GM19463 (cell line): ENCODE measurements at regions not wholly inside any gene's neighbourhood (a gene's known extent, or its start where the extent isn't known, plus 50 kb on each side); places are given as distances from the start of the nearest gene placed in this dataset.
"Not testable (repeated sequence)": the region's sequence is repeated elsewhere in the genome, so short reads cannot be mapped to it uniquely, and the experiment has no call there.

ENCODE experiments used
- ATAC-seq: cut with Tn5 transposase; IDR thresholded peaks from one replicate; pipeline ENCODE4 v1.9.1; 2021; ENCODE audit warnings: mild to moderate bottlenecking, moderate library complexity; ENCODE audit not compliant: unreplicated experiment

DNA sequence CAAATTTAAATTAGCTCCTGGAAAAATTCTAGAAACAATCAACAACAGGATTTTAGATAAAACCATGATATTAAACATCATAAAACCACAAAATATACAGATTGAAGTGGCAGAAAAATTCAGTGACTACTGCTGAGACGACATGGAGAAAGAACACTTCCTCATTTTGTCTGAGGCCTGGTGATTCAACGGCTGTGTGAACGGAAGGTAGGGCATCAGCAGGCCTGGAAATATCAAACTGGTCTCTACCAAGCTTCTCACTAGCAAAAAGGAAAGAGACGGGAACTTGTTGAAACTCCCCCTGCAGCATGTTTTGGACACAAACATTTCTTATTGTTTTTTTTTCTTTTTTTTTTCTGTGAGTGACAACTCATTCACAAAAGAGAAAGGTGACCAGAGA, 58.0 kb upstream of the AHI1 start:
- ATAC-seq, result no peak

DNA sequence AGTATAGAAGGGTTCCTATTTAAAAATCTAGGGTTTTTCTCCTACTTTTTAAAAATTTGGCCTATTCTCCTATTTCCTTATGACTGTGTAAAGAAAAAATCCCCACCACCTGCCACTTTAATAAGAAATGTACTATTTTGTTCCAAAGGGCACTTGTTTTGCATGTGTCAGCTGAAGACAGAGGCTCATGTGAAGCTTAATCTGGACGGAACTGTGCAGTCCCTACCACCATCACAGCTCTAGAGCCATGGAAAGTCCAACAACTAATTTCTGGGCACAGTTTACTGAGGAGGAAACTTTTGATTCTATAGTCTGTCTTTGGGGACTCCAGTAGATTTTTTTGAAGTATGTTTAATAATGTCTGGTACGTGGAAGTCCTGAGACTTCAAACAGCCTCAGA, 60.0 kb upstream of the AHI1 start:
- ATAC-seq, result no peak

DNA sequence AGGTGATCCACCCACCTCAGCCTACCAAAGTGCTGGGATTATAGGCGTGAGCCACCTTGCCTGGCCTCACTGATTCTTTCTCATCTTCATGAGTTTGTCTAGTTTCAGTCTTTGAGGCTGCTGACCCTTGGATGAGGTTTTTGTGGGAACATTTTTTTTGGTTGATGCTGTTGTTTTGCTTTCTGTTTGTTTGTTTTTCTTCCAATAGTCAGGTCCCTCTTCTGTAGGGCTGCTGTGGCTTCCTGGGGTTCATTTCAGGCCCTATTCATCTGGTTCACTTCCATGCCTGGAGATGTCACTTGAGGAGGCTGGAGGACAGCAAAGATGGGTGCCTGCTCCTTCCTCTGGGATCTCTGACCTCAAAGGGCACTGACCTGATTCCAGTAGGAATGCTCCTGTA, 68.1 kb upstream of the AHI1 start:
- not testable (repeated sequence) for ATAC-seq

DNA sequence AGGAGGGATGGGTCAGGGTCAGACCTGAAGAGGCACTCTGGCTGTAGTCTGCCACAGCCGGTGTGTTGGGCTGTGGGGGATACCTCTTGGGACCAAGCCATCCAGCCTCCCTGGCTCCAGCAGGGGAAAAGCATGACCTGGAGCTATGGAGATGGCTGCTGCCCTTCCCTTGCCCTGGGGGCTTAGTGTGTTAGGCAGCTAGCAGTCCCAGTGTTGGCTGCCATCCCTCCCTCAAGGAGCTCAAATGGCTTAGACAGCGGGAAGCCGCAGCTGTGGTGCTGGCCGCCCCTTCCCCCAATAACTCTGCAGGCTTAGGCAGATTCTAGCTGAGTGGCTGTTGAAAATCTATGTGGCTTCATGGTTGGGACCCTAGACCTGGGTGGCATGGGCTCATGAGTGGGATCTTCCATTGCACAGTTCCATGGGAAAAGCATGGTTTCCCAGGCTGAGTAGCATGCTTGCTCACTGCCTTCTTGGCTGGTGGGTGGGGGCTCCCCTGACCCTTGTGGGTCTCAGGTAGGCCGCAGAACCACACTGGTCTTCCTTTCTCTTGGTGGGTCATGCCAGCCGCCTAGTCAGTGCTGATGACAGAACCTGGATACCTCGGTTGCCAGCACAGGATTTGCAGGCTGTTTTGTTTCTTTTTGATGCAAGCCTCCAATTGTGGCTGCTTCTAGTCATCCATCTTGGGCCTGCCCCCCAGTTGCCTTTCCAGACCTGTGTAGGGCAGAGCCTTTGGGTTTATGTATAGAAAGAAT, 69.0 kb upstream of the AHI1 start:
- ATAC-seq, result no peak

DNA sequence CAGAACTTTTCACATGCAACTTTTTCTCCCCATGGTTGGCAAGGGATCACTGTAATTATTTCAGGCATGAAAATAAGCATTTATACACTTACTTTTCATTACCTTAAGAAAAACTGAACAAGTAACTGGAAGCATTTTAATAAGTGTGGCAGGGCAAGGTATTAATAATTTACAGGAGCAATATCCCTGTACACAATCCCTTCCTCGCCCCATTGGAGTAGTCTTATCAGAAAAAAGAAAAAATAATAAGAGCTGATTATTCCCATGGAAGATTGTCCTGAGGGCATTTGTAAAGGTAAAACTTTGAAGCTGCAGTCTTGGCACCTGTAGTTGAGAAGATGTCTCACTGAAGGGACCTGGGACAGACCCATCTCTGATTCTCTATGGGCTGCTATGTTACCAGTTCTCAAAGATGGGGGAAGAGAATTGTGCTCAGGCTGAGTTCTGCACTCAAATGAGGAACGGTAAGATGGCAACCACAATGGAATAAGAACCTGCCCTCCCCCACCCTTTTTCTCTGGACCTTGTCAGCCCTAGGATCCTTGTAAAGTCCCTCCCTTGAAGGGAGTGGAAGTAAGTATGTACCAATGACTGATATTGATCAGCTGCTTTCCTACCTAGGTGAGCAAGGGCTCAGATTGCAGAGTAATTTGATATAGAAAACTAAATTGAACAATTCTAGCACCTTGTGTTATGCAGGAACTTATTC, 70.0 kb upstream of the AHI1 start:
- ATAC-seq, result no peak

DNA sequence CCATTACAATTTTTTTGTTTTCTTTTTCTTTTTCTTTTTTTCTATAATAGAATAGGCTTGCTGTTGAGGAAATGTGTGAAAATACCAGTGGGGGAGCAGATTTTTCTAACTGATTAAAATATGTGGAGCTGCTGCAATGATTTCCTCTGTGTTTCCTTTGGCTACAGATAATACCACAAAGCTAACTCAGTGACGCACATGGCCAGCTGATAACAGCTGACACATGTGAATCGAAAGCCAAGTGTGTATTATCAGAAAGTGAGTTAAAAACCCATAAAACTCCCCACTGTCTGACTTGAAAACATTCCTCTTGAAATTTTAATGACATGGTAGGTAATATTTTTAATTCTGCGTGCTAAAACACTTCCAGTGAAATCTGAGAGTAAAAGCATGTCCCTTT, 70.8 kb upstream of the AHI1 start:
- no peak for ATAC-seq

DNA sequence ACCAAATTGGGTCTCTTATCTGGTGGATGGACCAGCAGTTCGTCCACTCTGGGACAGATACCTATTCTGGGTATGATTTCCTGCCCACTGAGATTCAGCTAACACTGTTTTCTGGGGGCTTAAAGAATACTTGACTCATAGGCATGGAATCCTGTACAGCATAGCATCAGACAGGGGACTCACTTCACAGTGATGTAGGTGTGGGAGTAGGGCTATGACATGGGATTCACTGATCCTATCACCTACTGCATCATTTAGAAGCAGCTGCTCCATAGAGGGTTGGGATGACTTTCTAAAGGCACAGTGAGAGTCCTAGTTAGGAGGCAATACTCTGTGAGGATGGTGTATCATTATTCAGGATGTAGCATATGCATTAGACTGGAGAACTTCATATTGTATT, 74.5 kb upstream of the AHI1 start:
- no peak for ATAC-seq

DNA sequence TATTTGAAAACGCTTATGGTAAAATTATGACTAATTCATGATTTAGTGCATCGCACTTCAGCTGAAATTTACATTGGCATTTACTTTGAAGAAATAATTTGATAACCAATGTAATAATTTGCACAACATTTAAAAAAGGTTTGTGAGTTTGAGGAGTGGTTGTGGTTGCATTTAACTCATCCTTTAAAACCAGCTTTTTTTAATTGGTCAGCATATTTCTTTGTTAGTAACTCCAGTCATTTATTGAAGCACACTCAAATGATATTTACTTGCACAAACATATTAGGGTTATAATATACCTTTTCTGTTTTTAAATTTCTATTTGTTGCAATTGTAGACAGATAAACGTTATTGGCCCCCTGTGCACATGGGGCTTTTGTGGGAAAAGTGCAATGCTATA, 78.1 kb upstream of the AHI1 start:
- no peak for ATAC-seq

DNA sequence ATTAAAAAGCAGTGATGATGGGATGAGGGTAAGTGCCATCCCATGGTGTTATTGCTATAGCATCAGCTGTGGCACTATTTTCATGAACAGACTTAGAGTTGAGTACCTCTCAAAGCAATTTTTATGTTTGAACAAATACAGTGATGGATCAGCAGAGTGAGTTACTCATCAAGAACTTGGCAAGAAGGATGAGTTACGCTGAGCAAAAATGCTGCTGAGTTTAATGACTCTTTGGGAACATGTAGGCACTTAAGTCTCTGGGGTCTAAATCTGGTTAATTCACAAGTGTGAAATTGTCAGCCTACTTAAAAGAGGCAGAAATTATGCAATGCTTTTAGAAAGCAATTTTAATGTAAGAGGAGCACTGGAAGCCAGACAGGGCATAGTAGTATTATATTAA, 78.5 kb upstream of the AHI1 start:
- ATAC-seq, result no peak

DNA sequence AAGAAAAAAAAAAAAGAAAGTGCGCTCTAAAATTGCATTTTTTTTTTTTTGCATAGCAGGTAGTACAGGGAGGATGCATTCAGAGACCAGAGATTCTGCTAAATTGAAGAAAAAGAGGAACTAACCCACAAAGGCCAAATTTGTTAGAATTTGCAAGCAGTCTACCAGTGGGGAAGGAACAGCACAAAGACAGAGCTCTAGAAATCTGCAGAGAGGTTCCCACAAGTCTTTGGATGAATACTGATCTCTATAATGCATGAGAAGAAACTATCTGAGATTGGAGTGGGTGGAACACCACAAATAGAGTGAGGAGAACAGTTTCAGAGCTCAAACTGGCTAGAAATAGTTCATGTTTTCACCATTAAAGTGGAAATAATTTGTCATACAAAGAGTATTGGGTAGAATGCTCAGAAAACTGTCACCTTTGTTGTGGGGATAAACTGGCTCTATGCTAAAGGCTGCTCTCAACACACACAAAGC, 79.6 kb upstream of the AHI1 start:
- peak; percentile 84 for ATAC-seq

DNA sequence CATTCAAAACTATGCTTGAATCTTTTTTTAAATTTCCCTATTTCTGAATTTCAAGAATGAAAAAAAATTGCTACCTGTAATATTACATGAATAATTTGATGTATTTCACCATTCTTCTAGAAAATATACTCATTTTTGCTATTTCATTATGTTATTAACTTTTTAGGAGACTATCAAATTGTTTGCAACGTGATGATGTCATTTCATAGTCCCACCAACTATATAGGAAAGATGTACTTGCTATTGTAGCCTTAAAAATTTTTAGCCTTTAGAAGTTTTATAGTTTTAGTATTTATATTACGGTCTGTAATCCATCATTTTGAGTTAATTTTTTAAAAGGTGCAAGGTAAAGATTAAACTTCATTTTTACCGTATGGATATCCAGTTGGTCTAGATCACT, 81.4 kb upstream of the AHI1 start:
- ATAC-seq, result no peak

DNA sequence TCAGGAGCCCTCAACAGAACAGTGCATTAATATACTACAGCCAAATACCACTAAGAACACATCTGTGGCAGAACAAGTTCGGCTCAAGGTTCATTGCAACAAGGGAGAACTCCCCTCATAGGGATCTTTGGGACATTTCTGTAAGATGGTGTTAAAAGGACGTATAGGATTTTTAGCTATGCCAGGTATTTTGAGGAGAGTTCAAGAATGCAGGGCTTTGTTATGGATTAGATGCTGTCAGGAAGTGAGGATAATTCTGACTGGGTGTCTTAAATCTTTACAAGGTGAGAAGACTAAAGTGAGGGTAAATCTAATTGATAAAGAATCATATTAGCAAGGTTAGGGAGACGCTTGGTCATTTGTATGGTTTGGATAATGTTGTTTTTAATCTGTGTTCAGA, 83.7 kb upstream of the AHI1 start:
- no peak for ATAC-seq

DNA sequence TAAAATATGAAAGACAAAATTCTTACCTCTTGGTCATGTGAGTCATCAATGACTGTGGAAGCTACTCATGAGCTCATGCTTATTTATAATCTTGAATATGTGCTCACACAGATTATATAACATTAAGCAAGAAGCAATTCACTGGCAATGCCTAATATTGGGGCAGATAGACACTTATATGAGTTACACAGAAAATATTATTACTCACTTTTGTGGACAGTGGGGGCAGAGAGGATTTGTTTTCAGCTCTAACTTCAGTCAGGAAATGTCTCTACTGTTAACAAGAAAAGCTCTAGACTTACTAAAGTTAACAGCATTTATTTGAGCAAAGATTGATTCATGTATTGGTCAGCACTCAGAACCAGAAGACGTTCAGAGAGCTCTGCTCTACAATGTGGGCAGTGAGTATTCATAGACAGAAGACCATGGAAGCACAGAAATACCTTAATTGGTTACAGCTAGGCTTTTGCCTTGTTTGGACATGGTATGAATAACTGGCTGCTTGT, 85.8 kb upstream of the AHI1 start:
- ATAC-seq, result no peak

DNA sequence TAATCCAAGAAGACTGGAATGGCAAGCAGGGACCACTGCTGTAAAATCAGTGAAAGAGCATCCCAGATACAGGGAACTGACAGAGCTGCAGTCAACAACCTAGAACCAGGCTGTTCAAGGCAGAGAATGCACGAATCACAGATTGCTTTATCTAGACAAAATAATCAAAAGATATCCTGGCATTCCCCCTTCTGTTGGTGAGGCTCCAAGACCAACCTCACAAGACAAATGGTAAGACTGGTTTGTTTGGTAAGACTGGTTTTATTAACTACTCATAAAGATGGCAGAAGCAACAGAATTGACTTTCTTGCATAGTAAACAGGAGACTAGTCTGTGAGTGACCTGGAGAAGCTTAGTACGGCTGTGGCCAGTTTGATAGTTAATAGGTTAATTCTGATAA, 88.8 kb upstream of the AHI1 start:
- ATAC-seq, result peak; percentile 7

DNA sequence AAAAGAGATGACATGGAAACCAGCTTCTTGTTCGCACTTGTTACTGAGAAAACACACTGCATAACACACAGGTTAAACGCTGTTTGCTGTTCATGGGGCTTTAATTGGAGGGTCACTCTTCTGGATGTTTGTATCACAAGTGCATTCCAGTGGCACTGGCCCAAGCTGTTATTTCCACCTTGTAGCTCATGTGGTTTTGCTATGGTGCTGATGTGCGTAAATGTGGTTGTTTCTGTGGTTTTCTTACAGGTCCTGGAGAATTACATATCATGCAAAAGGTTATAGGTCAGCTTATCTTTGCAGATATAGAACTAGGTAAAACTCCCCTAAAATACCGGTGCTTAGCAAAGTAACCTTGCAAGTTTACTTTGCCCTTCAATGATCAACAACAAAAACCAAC, 89.3 kb upstream of the AHI1 start:
- ATAC-seq, result peak; percentile 61

DNA sequence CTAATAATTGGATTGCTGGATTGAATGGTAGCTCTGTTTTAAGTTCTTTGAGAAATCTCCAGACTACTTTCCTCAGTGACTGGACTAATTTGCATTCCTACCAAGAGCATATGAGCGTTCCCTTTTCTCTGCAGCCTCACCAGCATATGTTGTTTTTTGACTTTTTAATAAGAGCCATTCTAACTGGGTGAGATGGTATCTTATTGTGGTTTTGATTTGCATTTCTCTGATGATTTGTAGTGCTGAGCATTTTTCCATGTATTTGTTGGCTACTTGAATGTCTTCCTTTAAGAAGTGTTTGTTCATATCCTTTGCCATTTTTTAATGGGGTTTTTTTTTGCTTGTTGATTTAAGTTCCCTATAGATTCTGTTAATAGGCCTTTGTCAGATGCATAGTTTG, 94.7 kb upstream of the AHI1 start:
- no peak for ATAC-seq

DNA sequence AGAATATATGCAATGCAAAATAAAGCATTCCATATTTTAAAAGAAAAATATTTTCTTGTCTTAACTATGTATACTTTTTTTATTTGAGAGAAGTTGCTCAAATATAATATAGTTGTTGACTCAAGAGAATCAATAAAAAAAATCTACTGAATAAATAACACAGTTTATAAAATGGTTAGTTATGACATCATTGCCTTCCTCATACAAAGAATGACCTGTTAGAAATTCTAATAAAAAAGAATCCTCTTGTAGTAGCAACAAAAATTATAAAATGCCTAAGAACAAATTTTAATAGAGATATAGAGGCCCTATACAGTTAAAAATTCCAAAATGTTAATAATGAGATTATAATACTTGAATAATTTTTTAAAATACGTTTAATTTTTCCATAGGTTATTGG, 96.5 kb upstream of the AHI1 start:
- no peak for ATAC-seq

DNA sequence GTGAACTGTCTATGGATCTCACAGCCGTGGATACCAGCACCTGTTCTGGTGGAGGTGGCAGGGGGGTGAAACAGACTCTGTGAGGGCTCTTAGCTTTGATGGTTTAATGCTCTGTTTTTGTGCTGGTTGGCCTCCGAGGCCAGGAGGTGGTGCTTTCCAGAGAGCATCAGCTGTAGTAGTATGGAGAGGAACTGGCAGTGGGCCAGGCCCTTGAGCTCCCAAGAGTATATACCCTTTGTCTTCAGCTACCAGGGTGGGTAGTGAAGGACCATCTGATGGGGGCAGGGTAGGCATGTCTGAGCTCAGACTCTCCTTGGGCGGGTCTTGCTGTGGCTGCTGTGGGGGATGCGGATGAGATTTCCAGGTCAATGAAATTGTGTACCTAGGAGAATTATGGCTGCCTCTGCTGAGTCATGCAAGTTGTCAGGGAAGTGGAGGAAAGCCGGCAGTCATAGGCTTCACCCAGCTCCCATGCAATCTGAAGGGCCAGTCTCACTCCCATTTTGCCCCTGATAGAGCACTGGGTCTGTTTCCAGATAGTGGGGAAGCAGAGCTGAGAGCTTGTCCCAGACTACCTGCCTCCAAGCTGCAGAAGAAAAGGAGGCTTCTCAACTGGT, 102.7 kb upstream of the AHI1 start:
- ATAC-seq, result no peak

DNA sequence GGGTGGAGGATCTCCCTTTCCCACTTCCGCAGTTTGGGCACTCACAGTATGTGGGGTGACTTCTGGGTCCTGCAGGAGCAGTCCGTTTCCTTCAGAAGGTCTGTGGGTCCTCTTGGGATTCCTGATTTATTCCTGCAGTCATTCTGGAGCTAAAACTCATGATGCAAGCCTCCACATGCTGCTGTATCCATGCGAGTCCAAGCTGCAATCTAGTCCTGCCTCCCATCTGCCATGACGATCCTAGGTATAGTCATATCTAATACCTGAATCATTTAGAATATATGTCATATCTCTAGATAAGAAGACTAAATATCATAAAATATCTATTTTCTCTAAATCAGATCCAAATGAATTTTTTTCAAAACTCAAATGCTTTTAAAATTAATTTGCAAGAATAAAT, 103.4 kb upstream of the AHI1 start:
- no peak for ATAC-seq

DNA sequence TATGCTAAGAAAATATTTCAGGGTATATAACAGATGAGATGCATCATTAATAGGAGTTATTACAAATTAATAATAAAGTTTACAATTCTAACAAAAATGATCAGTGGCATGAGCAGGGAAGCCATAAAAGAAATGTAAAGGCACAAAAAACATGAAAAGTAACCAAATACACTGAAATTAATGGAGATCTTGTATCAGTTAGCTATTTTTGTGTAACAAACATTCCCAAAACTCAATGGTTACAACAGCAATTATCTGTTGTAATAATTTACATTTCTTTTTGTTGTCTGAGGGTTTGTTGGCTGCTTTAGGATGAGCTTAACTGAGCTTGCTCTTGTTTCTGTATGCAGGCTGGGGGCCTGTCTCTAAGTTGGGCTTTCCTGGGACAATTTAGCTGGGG, 104.3 kb upstream of the AHI1 start:
- ATAC-seq, result no peak

DNA sequence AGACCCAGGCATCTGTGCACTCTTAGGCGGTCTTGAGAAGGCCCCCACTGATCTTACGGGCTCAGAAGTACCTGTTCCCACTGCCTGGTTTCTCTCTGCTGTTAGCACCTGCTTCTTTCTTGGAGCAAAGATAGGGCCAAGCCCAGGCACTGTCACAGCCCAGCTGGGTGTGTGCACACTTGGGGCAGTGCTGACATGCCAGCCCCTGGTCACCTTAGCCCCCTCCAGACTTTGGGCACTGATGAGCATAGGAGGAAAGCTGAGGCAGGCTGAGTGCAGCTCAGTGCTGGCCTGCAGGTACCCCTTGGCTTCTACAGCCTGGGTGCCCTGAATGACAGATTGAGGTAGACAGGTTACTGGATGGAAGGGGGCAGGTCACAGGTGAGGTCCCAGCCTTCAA, 105.7 kb upstream of the AHI1 start:
- ATAC-seq, result no peak
